Left ventricle myocardium inferior (tissue), 1 donor: ENCODE measurements at regions not wholly inside any gene's neighbourhood (a gene's known extent, or its start where the extent isn't known, plus 50 kb on each side); places are given as distances from the start of the nearest gene placed in this dataset.
"Not testable (repeated sequence)": the region's sequence is repeated elsewhere in the genome, so short reads cannot be mapped to it uniquely, and the experiment has no call there.

Source experiments
- DNase-seq: peaks from one replicate; pipeline ENCODE4 v3.0.0-alpha.2; 2020
- H3K27ac ChIP-seq: fragments of 200-600 bp; replicated peaks from 2 replicates; pipeline ENCODE4 v1.8.0; 2021
- H3K27me3 ChIP-seq: fragments of 200-600 bp; 2 replicates; pipeline ENCODE4 v1.8.0; 2021; ENCODE audit warnings: low read depth
- H3K36me3 ChIP-seq: fragments of 200-600 bp; 2 replicates; pipeline ENCODE4 v1.8.0; 2021
- H3K4me1 ChIP-seq: fragments of 200-600 bp; 2 replicates; pipeline ENCODE4 v1.8.0; 2021
- H3K4me3 ChIP-seq: fragments of 200-600 bp; 2 replicates; pipeline ENCODE4 v1.8.0; 2021; ENCODE audit warnings: mild to moderate bottlenecking, moderate library complexity
- H3K9me3 ChIP-seq: fragments of 200-600 bp; replicated peaks from 2 replicates; pipeline ENCODE4 v1.8.0; 2021
- intact Hi-C: fragments of 100-400 bp; cut with micrococcal nuclease; formaldehyde crosslinking; loops from one replicate; pipeline ENCODE4 v1.11.0; 2022
- TF ChIP-seq, protein P1 (sequence below): fragments of 200-600 bp; IDR thresholded peaks from 2 replicates; pipeline ENCODE4 v1.8.0; 2021; ENCODE audit warnings: antibody characterized with exemption, mild to moderate bottlenecking, borderline replicate concordance
- donor health status: DM: no; HTN: yes; CAD: no; lungs with severe emphysema.

DNA sequence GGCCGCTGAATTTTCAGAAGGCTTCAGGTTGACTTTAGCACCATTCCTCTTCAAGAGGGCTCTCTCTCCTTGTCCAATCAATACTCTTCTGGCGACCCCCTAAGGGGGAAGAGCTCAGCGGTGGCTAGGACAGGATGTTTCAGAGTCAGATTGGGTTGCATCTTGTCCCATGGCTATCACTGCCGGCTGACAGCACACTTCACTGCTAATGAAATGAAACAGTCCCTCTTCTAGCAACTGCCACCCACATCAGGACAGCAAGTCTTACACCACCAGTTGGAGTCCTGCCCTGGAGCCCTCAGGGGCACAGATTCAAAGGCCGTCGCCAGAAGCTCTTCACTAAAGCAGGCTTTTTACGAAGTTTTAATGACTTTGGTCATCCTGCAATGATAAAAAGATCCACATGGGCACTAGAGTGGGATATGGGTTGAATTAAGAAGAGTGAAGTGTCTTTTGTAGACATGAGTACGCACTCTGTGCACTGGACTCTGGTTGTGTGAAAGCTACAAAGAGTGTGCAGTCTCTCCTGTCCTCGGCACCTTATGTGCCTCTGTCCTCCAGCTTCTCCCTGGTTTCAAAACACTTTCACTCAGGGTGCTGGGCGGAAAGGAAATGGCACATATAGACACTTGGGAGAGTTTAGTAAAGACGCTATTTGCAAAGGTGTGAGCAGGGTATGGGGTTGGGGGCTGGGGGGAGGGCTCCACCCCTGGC lies 66.1 kb upstream of the SLC22A16 start:
- intact Hi-C loops = no loop called here
- Histone ChIP-seq H3K9me3 (peaks cover 26% of the 10 kb centered on the region), H3K27me3 (no peaks in the 10 kb centered on the region), H3K4me1 (peaks cover 23% of the 10 kb centered on the region), H3K36me3 (no peaks in the 10 kb centered on the region), H3K27ac (peak overlapping the region; percentile 96), H3K4me3 (peak overlapping the region; percentile 47)
- DNase-seq = peak; percentile 66
- TF ChIP-seq, protein P1, sequence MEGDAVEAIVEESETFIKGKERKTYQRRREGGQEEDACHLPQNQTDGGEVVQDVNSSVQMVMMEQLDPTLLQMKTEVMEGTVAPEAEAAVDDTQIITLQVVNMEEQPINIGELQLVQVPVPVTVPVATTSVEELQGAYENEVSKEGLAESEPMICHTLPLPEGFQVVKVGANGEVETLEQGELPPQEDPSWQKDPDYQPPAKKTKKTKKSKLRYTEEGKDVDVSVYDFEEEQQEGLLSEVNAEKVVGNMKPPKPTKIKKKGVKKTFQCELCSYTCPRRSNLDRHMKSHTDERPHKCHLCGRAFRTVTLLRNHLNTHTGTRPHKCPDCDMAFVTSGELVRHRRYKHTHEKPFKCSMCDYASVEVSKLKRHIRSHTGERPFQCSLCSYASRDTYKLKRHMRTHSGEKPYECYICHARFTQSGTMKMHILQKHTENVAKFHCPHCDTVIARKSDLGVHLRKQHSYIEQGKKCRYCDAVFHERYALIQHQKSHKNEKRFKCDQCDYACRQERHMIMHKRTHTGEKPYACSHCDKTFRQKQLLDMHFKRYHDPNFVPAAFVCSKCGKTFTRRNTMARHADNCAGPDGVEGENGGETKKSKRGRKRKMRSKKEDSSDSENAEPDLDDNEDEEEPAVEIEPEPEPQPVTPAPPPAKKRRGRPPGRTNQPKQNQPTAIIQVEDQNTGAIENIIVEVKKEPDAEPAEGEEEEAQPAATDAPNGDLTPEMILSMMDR = no peak

DNA sequence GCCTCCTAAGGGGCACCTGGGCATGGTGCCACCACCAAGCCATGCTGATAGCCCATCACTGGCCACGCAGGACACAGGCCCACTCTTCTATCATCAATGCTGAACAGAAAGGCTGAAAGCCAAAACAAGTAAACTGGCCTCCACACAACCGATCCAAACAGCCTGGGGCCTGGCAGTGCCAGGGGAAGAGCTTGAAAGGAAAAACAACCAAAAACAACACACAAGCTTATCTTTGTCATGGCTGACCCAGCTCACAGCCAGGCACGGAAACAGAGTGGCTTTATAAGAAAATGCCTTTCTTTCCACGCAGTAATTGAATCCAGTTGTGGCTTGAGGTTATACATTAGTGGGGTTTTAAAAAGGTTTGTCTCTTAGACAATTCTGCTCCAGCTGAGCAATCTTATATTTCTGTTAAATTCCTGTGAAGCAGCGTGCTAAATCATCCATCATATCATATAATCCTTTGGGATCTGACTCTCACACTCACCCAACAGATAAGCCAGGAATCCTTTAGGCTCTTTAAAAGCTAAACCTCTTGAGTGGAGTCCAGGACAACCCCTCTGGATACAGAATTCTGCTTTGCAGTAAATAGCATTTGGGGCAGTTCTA lies 65.4 kb upstream of the SLC22A16 start:
- peaks cover 26% of the 10 kb centered on the region for H3K9me3 ChIP-seq
- DNase-seq = no peak
- peaks cover 27% of the 10 kb centered on the region for H3K4me1 ChIP-seq
- TF ChIP-seq, protein P1 = no peak
- peak overlapping the region; percentile 47 for H3K4me3 ChIP-seq
- no peaks in the 10 kb centered on the region for H3K36me3 ChIP-seq
- H3K27ac ChIP-seq = peak overlapping the region; percentile 96
- no peaks in the 10 kb centered on the region for H3K27me3 ChIP-seq
- intact Hi-C loops = no loop called here

DNA sequence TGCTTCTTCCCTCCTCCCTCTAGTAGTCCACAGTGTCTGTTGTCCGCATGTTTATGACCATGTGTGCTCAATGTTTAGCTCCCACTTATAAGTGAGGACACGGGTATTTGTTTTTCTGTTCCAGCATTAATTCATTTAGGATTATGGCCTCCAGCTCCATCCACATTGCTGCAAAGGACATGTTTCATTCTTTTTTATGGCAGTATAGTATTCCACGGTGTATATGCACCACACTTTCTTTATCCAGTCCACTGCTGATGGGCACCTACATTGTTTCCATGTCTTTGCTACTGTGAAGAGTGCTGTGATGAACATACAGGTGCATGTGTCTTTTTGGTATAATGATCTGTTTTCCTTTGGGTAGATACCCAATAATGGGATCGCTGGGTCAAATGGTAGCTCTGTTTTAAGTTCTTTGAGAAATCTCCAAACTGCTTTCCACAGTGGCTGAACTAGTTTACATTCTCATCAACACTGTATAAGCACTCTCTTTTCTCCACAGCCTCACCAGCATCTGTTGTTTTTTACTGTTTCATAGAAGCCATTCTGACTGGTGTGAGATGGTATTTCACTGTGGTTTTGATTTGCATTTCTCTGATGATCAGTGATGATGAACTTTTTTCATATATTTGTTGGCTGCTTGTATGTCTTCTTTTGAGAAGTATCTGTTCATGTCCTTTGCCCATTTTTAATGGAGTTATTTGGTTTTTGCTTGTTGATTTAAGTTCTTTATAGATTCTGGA lies 63.0 kb upstream of the SLC22A16 start:
- intact Hi-C loops = loop anchor here (10.0 kb wide), 2 partner anchors 145 to 415 kb away; partner anchors contain the start of gene GTF3C6
- DNase-seq, H3K4me3 ChIP-seq, H3K36me3 ChIP-seq, H3K27ac ChIP-seq, H3K27me3 ChIP-seq: not testable (repeated sequence)
- H3K4me1 ChIP-seq = peaks cover 27% of the 10 kb centered on the region
- peaks cover 28% of the 10 kb centered on the region for H3K9me3 ChIP-seq

DNA sequence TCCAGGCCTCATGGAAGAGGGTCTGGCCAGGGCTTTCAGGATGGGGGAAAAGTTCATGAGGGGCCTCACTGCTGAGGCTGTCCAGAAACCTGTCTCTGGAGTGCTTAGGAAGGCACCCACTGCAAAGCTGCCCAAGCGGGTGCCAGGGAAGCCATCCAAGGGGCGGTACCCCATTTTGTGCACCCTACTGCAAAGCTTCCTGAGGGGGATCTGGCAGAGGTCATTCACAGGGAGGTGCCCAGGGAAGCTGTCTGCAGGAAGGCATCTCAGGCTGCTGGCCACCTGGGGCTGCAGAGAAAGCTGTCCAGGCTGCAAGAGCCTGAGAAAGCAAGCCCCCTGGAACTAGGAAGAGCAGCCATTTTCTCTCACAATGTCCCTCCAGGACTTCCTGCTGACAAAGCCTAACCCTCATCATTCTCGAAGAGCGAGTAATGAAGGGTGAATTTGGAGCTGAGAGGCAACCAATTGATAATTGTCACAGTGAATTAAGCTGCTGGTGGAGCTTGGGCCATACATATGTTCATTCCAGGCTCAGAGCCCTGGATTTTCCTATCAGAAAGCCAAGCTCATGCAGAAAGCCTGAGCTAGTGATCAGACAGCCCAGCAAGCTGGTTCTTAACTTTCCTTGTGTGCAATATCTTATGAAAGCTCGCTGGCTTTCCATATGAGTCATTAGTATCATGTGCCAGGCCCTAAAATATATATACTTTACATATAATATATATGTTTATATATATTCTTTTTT lies 62.2 kb upstream of the SLC22A16 start:
- Histone ChIP-seq H3K36me3 (no peaks in the 10 kb centered on the region), H3K9me3 (peaks cover 29% of the 10 kb centered on the region), H3K4me1 (peaks cover 18% of the 10 kb centered on the region), H3K4me3 (no peak overlapping the region), H3K27me3 (no peaks in the 10 kb centered on the region), H3K27ac (peak overlapping the region; percentile 17)
- TF ChIP-seq, protein P1 = no peak
- intact Hi-C loops = loop anchor here (10.0 kb wide), 2 partner anchors 146 to 416 kb away; partner anchors contain the start of gene GTF3C6
- no peak for DNase-seq

DNA sequence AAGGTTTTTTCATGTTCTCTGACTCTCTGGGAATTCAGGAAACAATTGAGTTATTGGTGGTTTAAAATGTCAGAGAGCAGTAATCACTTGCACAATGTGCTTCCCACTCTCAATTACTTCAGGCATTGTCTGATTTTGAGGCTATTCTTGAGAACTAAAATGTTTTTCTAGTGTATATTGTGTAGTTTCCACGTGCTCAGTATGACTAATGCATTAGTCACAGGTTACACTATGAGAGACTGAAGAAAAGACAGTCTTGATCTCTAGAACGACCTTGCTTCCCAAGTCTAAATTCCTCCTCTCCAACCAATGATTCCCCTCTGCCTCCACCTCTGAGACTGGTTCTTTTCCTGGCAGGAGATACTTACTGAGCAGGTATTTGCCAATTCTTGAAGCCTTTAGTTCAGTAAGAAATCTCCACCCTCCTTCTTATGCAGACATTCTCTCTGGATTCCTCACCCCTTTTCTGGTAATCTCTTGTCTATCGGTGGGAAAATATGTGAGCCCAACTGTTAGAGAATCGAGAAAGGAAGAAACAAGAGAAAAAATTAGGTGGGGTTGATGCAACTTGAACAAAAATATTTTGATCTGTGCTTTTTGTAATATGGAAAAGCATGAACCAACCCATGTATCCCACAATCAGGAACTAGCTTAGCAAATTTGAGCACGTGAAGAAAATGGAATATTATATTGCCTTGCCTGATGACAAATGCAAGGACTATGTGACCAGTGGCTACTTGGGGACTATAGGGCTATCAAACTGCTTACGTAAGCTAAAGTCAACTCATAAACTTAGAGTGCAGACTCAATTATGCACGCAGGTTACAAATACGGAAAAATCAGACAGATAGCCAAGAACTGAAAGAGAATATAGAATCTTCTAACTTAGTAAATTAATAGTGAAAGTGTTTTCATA lies 61.1 kb upstream of the SLC22A16 start:
- Histone ChIP-seq H3K4me1 (peaks cover 7% of the 10 kb centered on the region), H3K4me3 (no peak overlapping the region), H3K27me3 (no peaks in the 10 kb centered on the region), H3K9me3 (peaks cover 29% of the 10 kb centered on the region), H3K27ac (peak overlapping the region; percentile 58), H3K36me3 (no peaks in the 10 kb centered on the region)
- intact Hi-C loops = loop anchor here (10.0 kb wide), 2 partner anchors 147 to 417 kb away; partner anchors contain the start of gene GTF3C6
- no peak for DNase-seq
- TF ChIP-seq, protein P1 = no peak
